Ureter (tissue), 1 donor: ENCODE measurements at regions not wholly inside any gene's neighbourhood (a gene's known extent, or its start where the extent isn't known, plus 50 kb on each side); places are given as distances from the start of the nearest gene placed in this dataset.

Experiments used
- DNase-seq: peaks from one replicate; pipeline ENCODE4 v3.0.0-alpha.2; 2020; ENCODE audit warnings: low spot score
- donor health status: DM: yes; HTN: yes; CAD: no.

DNA sequence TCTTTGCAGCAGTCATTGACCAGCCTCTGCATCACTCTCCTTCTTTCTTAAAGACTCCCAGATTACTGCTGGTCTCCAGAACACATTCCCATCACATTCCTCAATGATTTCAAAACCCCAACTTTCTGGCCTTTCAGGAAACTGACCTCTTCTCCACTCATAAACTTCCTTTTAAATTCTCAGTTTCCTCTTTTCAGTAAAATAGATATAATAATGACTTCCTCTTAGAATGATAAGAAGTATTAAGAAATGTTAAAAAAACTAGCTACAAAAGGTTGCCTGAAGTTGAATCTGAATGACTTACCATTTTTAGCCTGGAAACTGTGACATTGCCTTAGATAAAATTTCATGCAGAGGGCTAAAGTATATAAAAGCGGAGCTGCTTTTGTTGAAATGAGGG lies 239.3 kb downstream of the OGFRL1 start:
- no peak for DNase-seq

DNA sequence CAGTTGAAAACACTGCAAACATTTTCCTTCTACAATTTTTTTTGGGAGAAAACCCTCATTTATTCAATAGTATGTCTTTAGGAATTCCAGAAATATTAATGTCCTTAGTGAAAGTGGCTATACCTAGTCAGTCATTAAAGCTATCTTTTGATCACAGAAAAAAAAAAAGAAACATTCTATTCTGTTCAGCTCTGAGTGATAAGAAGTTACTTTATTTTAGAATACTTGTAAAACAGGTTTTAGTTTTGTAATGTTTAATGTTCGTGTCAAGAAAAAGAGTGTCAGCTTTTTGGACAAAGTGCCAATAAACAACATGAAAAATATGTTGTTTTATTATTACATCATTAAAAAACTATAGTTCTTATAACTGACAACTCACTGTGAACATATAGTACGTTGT lies 240.4 kb downstream of the OGFRL1 start:
- no peak for DNase-seq

DNA sequence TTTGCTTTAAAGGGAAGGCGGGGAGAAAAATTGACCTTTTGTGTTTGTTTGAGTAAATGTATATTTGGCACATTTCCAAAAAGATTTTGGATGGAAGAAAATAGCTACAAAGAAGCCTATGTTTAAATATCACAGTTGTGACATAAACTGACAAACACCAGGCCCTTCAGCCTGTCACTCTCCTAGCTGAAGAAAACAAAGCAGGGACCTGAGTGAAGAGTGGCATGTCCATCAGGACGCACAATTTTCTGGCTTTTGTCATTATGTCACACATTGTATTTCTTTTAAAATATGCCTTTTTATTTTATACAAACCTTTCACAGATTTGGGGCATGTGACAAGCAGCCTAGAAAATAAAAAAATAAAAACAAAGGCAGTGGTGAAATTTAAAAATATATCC lies 241.2 kb downstream of the OGFRL1 start:
- DNase-seq, result no peak

DNA sequence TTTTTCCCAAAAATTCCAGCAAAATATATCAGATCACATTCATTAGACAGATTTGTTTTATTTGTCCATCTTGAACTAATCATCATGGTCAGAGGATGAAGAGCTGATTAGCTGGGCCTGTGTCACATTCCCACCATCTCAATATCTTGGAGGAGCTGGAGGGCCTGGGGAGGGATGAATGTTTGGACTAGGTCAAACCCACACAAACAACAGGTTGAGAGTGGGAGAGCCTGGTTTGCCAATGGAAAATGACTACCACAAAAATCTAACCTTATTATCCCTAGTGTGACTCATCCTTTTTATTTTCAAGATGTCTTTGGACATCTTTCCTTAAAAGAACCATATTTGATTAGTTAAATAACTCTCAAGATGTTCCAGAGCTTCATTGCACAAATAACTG lies 242.4 kb downstream of the OGFRL1 start:
- DNase-seq, result no peak

DNA sequence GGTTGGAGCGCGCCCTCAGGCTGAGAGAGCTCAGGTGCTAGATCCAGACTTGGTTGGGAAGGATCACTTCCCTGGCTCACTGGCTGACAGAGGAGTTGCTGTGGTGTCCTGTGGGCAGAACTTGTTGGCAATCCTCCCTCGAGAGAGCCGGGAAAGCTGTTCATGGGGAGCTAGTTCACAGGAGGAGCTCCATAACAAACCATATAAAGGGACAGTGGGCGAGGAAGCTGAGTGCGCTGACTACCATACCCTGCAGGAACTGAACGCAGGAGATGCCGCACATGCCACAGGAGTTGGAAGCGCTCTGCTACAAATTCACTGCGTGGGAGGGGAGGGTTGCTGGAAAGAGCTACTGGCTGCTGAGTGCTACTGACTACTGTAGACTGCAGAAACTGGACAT lies 243.2 kb downstream of the OGFRL1 start:
- no peak for DNase-seq

DNA sequence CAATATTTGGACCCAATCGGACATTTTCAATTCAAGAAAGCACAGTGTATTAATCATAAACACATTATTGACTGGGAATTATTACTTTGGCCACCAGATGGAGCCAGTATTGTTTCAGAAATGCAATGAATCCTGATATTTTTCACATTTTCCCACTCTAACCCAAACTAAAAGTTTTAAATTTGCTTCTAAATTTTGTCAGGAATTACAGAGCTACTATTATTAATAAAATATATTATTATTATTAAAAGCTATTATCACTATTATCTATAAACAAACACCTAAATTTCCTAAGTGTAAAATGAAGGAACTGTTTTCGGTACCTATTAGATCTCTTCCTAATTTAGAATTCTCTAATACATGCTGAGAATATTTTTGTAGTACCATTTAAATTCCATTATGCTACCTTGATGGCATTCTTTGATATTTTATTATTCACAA lies 245.3 kb downstream of the OGFRL1 start:
- DNase-seq, result no peak

DNA sequence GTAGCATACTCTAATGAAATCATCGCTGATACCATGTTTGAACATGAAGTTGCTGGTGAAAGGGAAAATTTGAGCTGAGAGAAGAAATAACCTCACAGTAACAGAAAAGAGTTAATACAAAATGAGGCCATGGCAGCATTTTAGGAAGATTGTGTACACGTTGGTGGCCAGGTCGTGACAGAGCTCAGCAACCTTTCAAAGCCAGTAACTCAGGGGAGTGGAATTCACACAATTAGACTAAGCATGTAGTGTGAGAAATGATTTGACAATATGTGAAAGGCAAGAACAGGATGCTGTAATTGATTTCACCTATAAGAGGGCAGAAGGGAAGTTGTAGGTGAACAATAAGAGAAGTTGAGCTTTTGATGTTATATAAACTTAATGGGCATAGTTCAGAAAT lies 246.3 kb downstream of the OGFRL1 start:
- no peak for DNase-seq

DNA sequence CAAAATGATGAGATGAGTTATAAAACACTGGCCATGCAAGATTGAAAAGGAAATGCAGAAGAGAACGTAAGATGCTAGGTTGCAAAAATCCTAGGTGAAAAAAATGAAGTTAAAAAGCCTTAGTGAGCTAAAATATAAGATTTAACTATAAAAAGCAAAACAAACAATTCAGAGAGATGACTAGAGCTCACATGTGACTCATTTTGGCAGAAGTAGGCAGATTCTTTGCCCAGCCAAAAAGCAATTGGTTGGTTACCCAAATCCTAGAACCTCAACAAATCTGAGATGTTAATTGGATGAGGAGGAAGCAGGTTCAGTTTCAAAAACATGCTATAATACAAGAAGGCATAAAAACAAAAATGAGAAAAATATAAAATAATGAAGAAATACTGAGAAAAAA lies 249.1 kb downstream of the OGFRL1 start:
- no peak for DNase-seq

DNA sequence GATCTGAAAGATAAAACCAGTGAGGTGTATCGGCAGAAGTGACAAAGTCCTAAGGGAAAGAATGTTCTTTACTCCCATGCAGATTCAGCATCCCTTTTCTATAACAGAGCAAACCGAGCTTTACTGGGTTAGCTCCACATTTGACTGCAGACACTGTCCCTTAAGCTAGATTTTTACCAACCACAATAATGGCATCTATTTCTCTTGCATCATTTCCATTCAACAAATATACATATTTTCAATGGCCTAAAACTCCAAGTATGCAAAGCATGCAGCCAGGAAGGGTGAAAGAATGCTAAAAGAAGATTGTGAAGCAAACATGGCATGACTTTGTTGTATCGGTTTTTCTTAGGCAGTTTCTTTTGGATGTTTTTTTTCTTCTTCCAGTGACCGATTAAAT lies 255.4 kb downstream of the OGFRL1 start:
- no peak for DNase-seq

DNA sequence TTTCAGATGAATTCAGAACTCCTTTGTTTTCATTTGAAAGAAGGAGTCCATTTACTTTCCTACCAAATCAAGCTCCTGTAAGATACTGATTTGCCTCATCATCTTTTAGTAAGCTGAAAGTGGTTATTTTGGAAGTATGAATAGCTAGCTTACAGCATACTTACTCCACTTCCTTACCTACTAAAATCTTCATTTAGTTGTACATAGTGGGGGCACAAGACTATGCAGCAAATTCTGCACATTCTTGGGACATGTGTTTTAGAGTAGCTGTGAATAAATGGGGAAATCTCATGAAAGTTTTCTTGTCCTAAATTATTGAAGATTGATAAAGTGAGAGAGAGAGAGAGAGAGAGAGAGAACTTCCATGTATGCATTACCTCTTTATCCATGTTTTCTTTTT lies 256.3 kb downstream of the OGFRL1 start:
- no peak for DNase-seq

DNA sequence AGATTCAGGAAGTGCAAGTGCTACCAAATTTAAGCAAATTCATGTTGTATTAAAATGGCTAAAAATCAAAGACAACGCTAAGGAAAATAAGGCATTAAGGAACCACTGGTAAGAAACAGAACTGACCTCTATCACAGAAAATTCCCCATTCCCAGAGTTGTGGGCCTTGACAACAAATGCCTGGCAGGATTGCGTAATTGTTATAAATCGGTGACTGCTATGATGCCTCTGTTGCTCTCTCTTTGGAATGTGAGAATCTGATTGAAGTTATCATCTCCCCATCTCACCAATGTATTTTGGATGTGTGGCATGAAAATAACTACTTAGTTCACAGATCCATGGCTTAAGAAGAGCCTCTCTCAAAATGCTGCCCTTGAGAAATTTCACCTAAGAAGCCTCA lies 257.3 kb downstream of the OGFRL1 start:
- no peak for DNase-seq

DNA sequence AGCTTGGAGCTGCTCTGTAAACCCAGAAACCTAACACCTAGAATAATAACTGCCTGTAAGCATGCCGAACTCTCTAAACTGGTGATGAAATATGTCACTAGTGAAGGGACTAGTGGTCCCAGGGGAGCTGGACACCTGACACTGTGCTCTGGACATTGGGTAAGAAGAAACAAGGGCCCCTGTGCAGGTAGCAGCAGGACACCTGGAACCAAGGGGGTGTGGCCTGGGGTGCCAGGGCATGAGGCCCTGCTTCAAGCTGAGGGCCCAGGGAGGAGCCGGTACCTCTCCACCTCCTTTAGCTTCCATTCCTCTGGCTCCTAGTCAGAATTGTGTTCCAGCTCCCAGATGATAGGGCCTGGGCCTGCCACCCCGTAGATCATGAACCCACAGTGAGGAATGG lies 263.2 kb downstream of the OGFRL1 start:
- no peak for DNase-seq

DNA sequence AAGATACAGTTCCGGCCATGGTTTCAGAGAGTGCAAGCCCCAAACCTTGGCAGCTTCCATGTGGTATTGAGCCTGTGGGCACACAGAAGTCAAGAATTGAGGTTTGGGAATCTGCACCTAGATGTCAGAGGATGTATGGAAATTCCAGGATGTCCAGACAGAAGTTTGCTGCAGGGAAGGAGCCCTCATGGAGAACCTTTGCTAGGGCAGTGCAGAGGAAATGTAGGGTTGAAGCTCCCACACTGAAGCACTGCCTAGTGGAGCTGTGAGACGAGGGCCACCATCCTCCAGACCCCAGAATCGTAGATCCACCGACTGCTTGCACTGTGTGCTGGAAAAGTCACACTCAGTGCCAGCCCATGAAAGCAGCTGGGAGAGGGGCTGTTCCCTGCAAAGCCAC lies 267.5 kb downstream of the OGFRL1 start:
- no peak for DNase-seq

DNA sequence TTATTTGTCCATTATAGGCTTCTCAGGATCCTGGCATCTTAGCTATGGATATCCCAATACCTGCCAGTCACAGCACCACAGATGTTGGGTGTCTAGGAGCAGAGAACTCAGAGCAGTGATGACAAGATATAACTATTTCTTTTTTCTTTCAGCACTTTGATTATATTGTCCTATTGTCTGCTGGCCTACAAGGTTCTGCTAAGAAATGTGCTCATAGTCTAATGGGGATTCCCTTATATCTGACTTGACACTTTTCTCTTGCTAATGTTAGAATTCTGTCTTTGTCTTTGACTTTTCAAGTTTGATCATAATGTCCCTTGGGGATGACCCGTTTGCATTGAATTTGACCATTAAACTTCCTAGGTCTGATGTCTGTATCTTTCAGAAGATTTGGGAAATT lies 270.4 kb downstream of the OGFRL1 start:
- no peak for DNase-seq

DNA sequence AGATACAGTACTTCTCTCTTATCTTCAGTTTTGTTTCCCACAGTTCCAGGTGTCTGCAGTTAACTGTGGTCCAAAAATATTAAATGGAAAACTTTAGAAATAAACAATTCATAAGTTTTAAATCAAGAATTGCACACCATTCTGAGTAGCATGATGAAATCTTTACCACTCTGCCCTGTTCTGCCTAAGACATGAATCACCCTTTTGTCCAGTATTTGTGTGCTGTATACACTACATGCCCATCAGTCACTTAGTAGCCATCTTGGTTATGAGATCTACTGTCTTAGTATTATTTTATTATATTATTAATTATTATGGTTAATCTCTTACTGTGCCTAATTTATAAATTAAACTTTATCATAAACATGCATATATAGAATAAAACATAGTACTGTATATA lies 279.0 kb downstream of the OGFRL1 start:
- DNase-seq, result no peak

DNA sequence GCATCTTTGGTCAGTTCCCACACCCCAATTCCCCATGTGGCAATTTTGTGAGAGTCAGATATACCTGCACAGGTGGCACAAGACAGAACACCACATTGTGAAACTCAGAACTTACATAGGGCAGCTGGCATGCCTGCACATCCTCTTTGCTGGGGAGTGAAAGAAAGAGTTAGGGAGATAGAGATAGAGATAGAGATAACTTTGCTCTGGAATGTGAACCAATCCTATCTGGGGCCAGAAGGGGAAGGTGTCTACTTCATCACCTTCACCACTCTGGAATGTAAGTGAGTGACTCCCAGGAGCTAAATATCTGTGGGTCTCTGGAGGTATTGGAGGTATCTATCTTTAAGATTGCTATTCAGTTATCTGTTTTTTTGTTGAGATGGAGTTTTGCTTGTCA lies 289.2 kb downstream of the OGFRL1 start:
- DNase-seq, result no peak

DNA sequence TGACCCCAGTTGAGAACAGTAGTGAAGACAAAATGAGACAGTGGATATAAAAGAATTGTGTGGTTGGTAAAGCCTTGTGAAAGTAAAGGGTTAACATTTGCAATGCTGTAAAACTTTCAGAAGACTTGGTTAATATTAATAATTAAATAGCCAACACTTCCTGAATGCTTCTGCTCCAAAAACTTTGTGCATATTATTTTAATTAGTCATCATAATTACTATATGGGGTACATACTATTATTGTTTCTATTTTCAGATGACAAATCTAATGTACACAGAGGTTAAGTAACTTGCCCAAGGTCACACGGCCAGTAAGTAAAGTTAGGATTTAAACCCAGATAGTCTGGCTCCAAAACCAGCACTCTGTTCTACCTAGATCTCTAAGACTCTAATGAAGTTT lies 291.3 kb downstream of the OGFRL1 start:
- DNase-seq, result no peak

DNA sequence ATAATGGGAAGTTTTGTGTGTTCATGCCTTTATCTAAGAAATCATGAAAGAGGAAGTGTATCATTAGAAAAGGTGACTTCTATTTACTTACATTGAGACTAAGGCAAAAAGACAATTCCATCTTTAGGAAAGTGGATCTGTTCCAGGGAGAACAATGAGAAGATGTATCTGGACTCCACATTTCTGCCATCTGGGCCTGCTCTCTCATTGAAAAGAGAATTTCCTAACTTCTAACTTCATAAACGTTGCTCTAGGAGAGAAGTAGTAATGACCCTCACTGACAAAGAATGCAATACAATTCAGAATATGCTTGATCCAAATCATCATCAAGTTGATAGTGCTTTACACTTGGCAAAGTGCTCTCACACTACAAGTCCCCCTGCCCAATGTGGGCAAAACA lies 294.2 kb downstream of the OGFRL1 start:
- no peak for DNase-seq

DNA sequence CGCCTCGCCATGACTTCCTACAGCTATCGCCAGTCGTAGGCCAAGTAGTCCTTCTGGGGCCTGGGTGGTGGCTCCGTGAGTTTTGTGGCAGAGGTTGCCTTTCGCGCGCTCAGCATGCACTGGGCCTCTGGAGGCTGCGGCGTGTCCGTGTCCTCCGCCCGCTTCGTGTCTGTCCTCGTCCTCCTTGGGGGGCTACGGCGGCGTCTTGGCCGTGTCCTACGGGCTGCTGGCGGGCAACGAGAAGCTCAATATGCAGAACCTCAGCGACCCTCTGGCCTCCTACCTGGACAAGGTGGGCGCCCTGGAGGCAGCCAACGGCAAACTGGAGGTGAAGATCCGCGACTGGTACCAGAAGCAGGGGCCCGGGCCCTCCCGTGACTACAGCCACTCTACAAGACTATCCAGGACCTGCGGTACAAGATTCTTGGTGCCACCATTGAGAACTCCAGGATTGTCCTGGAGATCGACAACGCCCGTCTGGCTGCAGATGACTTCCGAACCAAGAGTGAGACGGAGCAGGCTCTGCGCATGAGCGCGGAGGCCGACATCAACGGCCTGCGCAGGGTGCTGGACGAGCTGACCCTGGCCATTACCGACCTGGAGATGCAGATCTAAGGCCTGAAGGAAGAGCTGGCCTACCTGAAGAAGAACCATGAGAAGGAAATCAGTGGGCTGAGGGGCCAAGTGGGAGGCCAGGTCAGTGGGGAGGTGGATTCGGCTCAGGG lies 296.3 kb downstream of the OGFRL1 start:
- no peak for DNase-seq

DNA sequence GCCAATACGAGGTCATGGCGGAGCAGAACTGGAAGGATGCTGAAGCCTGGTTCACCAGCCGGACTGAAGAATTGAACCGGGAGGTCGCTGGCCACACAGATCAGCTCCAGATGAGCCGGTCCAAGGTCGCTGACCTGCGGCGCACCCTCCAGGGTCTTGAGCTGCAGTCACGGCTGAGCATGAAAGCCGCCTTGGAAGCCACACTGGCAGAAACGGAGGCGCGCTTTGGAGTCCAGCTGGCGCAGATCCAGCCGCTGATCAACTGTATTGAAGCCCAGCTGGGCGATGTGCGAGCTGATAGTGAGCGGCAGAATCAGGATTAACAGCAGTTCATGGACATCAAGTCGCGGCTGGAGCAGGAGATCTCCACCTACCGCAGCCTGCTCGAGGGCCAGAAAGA lies 296.9 kb downstream of the OGFRL1 start:
- no peak for DNase-seq

DNA sequence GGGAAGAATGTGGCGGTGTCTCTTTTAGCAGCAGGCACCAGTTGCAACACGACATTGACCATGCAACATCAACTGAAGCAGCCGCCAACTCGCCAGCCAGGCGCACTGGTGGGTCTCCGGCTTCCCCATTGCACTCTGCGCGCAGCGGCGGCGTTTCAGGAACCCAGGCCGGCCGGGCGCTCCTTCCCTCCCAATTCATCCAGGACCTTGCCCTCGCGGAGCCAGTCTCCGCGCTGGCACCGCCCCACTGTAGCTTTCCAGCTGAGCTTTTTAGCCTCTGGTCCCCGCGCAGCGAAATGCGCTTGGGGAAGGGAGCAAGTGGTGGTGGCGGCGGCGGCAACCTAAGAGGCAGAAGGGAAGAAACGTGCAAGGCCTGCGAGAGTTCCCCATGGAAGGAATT lies 297.9 kb upstream of the RIMS1 start:
- no peak for DNase-seq

DNA sequence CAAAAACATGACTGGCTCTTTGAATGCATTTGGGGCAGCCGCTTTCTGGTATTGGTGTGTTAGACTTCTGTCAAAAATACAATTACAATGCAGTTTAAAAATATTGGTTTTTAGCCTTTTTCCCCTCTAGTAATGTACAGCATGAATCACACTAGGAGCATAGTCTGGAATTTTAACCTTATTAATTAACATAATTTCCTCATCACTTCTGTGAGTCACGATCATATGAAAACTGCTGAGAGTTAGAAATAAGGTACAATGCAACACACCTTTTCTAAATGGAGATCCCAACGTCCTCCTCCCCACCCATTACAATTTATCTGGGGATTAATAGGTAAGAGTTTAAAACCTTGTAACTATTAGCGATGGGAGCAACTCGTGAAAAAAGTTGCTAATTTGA lies 297.1 kb upstream of the RIMS1 start:
- no peak for DNase-seq

DNA sequence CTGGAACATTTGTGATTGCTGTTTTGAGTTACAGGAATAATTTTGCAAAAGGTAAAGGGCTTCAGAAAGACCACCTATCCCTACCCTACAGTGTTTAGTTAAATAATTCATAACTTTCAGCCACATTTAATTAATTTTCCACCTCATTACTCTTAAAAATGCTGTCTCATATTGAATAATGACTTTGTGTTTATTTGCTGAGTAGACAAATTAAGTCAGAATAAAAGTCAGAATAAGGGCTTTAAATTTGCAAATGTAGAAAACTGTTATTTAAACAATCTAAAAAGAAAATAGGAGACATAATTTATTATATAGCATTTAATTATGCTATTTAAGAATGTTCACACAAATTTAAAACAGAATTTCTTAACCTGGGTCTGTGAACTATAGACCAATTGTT lies 293.7 kb upstream of the RIMS1 start:
- no peak for DNase-seq

DNA sequence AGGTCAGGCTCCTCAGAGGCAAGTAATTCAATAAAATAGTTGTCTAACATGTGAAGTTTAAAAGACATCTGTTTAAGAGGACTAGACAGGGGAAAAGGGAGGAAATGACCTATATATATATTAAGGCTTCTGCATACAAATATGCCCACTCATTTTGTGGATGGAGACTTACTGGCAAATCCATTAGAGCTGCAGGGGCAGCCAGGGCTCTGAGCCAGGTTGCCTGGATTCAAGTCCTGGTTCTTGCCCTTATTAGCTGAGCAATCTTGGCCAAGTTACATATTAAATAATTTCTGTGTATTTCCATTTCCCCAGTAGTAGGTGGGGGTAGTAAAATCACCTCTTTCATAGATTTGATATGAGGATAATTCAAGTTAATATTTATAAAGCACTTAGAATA lies 287.0 kb upstream of the RIMS1 start:
- no peak for DNase-seq
